Muscle layer of duodenum (tissue), 2 donors: ENCODE measurements at regions not wholly inside any gene's neighbourhood (a gene's known extent, or its start where the extent isn't known, plus 50 kb on each side); places are given as distances from the start of the nearest gene placed in this dataset.

Experiments used
- H3K27ac ChIP-seq: one replicate; pipeline ENCODE4 v1.7.0; 2013; ENCODE audit warnings: mild to moderate bottlenecking, low read length
- H3K27me3 ChIP-seq: one replicate; pipeline ENCODE4 v1.7.0; 2013; ENCODE audit warnings: low read depth, mild to moderate bottlenecking, control low read depth, low read length
- H3K36me3 ChIP-seq, 2 donors: one replicate each; pipeline ENCODE4 v1.7.0; 2013; ENCODE audit warnings: low read length in 2 of 2, control low read depth in 1 of 2, mild to moderate bottlenecking in 1 of 2; ENCODE audit not compliant: insufficient read depth in 2 of 2, control insufficient read depth in 1 of 2
- H3K4me1 ChIP-seq, 2 donors: one replicate each; pipeline ENCODE4 v1.7.0; 2013; ENCODE audit warnings: low read length in 2 of 2, mild to moderate bottlenecking in 2 of 2, control low read depth in 1 of 2, moderate library complexity in 1 of 2; ENCODE audit not compliant: insufficient read depth in 2 of 2, control insufficient read depth in 1 of 2
- H3K4me3 ChIP-seq, 2 donors: one replicate each; pipeline ENCODE4 v1.7.0; 2013; ENCODE audit warnings: low read length in 2 of 2, low read depth in 1 of 2, mild to moderate bottlenecking in 1 of 2
- H3K9me3 ChIP-seq, 2 donors: one replicate each; pipeline ENCODE4 v1.7.0; 2013; ENCODE audit warnings: low read length in 2 of 2, control low read depth in 1 of 2, mild to moderate bottlenecking in 1 of 2; ENCODE audit not compliant: control insufficient read depth in 1 of 2
- donor health status: healthy.

DNA sequence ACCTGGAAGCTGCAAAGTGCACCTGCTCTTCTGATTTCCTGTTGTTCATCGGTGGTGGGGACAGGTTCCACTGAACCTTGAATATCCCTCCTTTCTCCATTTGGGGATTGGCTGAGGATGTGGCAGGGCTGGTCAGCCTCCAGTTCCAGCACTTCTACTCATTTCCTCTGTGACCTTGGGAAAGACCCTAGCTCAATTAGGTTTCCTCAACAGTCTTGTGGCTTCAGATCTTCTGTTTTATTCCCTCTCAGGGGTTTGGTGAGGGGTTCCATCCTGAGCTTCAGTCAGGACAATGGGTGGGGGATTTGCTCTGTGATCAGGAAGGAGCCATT lies 317.1 kb upstream of the PROX1 start:
- Histone ChIP-seq H3K27ac (no peak overlapping the region), H3K27me3 (no peaks in the 10 kb centered on the region), H3K9me3 (no peaks in the 10 kb centered on the region), H3K4me3 (no peak overlapping the region), H3K4me1 (no peaks in the 10 kb centered on the region), H3K36me3 (no peaks in the 10 kb centered on the region)

DNA sequence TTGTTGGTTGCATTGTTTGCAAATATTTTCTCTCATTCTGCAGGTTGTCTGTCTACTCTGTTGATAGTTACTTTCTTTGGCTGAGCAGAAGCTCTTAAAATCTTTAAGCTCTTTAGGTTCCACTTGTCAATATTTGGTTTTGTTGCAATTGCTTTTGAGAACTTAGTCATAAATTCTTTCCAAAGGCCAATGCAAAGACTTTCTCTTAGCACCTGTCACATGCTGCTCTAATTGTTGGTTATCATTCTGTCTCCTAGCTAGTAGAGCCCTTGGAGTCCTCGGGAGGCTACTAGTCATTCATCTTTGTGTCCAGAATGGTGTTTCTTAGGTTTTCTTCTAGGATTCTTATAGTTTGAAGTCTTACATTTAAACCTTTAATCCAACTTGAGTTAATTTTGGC lies 312.7 kb upstream of the PROX1 start:
- Histone ChIP-seq H3K4me3 (no peak overlapping the region), H3K4me1 (no peaks in the 10 kb centered on the region), H3K27ac (no peak overlapping the region), H3K27me3 (no peaks in the 10 kb centered on the region), H3K9me3 (no peaks in the 10 kb centered on the region), H3K36me3 (no peaks in the 10 kb centered on the region)

DNA sequence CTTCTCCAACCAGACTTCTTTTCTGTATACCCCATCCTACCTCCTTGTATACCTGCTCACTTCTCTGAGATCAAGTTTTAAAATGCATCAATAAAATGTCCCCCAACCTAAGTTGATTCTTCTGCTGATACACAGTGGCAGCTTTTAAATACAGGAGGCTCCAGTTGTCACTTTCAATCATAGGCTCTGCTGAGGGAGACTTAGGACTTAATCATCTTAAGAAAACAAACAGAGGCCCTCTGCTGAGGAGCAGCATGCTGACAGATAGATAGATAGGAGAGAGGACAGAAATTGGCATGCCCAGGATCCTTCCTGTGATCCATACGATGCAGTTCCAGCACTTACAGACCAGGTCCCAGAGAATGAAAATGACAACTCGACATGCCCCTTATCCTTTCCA lies 311.0 kb upstream of the PROX1 start:
- H3K9me3 ChIP-seq, result no peaks in the 10 kb centered on the region
- no peak overlapping the region for H3K4me3 ChIP-seq
- no peaks in the 10 kb centered on the region for H3K4me1 ChIP-seq
- no peaks in the 10 kb centered on the region for H3K27me3 ChIP-seq
- no peak overlapping the region for H3K27ac ChIP-seq
- H3K36me3 ChIP-seq, result no peaks in the 10 kb centered on the region

DNA sequence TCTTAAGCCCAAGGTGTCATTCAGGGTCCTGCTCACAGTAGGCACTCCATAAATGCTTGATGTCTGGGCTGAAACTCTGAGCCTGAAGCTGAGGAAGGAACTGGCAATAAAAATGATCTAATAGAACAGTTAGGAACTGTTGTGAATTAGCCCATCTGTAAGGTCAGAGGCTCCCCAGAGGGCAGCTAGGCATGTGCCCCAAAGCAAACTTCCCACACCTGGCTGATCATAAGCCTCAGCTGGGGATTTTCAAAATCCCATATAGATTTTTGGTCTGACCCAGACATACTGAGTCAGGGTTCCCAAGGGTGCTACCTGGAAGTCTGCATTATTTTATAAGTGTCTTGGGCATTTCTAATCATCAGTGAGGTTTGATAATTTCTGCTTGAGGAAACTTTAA lies 309.4 kb upstream of the PROX1 start:
- Histone ChIP-seq H3K4me3 (no peak overlapping the region), H3K4me1 (no peaks in the 10 kb centered on the region), H3K9me3 (no peaks in the 10 kb centered on the region), H3K27me3 (no peaks in the 10 kb centered on the region), H3K36me3 (no peaks in the 10 kb centered on the region), H3K27ac (no peak overlapping the region)

DNA sequence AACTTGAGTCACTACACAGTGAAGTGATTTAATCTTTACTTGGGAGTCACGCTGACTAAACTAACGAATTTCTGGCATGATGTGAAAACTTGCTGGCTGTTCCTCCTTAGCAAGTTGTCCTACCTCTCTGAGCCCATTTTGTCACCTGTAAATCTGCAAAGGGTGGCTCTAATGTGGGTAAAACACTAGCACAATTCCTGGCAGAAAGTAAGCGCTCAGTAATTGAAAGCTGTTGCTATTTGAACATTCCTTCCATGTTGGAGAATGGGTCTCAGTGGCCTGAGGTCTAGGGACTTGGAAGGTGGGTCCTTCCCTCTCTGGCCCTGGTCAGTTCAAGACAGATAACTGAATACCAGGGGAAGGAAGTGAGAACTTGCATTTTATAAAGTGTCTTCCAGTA lies 309.0 kb upstream of the PROX1 start:
- Histone ChIP-seq H3K4me3 (no peak overlapping the region), H3K36me3 (no peaks in the 10 kb centered on the region), H3K27me3 (no peaks in the 10 kb centered on the region), H3K9me3 (no peaks in the 10 kb centered on the region), H3K27ac (no peak overlapping the region), H3K4me1 (no peaks in the 10 kb centered on the region)

DNA sequence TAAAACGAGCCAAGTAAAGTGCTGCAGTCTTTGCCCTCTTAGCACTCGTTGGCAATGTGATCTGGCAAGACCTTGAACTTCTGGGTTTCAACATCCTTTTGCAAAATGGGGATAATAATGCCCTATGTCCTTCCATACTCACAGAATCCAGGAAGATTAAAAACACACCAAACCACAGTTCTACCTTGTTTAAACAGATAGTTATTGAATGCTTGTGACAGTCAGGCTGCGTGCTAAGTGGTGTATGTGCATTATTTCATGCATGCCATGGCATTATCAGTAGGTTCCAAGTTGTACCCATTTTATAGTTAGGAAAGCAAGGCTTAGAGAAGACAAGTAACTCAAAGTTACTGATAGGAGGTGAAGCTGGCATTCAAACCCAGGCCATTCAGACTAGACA lies 308.6 kb upstream of the PROX1 start:
- no peaks in the 10 kb centered on the region for H3K9me3 ChIP-seq
- H3K27ac ChIP-seq, result no peak overlapping the region
- H3K4me3 ChIP-seq, result no peak overlapping the region
- H3K27me3 ChIP-seq, result no peaks in the 10 kb centered on the region
- H3K36me3 ChIP-seq, result no peaks in the 10 kb centered on the region
- H3K4me1 ChIP-seq, result no peaks in the 10 kb centered on the region

DNA sequence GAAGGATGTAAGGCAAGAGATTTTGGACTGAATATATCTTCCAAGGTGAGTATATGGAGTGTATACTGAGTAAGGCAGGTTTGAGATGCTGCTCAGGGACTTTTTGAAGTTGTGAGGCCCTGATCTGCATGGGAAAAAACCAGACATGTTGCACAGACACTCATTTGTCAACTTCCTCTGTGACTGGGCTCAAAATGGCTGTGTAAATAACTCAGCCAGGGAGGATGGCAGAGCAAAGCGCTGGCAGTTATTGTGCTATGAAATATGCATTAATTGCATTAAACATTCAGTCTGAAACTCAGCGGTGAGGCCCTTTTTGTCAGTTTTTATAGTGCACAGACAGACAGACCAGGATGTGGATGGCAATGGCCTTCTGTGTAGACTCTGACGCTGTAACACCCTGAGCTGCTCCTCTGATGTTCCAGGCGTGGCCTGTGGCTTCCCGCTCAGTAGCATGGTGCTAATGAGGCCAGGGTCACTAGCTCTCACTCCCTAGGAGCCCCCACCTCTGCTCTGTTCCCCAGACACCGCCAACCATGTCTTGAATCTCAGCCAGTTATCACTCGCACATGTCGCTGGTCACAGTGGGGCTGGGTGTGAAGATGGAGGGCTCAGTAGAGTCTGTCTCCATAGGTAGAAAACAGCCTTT lies 307.0 kb upstream of the PROX1 start:
- H3K27ac ChIP-seq, result no peak overlapping the region
- no peak overlapping the region for H3K4me3 ChIP-seq
- no peaks in the 10 kb centered on the region for H3K27me3 ChIP-seq
- no peaks in the 10 kb centered on the region for H3K36me3 ChIP-seq
- H3K4me1 ChIP-seq, result no peaks in the 10 kb centered on the region
- H3K9me3 ChIP-seq, result no peaks in the 10 kb centered on the region

DNA sequence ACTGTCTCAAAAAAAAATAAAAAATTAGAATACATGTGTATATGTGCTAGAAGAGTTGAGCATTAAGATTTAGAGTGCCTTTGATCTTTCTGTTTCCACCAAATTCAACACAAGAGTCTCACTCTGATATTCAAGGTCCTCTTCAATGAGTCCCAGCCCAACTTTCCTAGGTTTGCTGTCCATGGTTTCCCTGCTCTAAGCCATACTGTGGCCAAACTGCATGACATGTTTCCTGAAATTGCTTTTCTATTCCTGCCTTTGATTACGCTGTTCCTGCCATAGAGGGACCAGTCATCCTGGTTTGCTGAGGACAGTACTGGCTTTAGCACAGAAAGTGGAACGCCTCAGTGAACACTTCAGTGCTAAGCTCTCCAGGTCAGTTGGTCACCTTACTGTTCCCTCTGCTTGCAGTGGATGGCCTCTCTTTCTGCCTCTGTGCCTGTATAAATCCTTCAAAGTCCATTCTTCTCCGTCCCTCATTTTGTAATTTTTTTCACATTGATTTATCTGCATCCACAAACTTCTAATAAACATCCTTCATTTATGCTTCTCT lies 305.9 kb upstream of the PROX1 start:
- Histone ChIP-seq H3K27ac (no peak overlapping the region), H3K9me3 (no peaks in the 10 kb centered on the region), H3K4me3 (no peak overlapping the region), H3K36me3 (no peaks in the 10 kb centered on the region), H3K4me1 (no peaks in the 10 kb centered on the region), H3K27me3 (no peaks in the 10 kb centered on the region)

DNA sequence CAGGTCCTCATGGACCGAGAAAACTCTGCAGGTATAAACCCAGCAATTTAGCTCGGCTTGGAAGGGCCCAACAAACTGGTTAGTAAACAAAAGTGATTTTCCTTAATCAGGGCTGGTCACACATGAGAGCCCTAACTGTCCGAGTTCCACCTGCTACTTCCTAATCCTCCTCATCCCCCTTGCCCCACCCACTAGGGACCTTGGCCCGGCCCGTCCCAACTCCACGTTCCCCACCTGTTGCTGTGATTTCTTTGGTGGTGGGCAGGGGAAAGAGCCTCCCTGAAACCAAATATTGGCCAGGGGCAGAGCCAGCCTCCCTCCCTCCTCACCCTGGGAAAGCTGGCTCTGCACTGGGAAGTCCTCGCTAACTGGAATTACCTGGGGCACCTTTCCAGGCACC lies 304.2 kb upstream of the PROX1 start:
- H3K27me3 ChIP-seq, result no peaks in the 10 kb centered on the region
- no peaks in the 10 kb centered on the region for H3K36me3 ChIP-seq
- no peaks in the 10 kb centered on the region for H3K9me3 ChIP-seq
- H3K4me3 ChIP-seq, result no peak overlapping the region
- H3K4me1 ChIP-seq, result no peaks in the 10 kb centered on the region
- H3K27ac ChIP-seq, result no peak overlapping the region

DNA sequence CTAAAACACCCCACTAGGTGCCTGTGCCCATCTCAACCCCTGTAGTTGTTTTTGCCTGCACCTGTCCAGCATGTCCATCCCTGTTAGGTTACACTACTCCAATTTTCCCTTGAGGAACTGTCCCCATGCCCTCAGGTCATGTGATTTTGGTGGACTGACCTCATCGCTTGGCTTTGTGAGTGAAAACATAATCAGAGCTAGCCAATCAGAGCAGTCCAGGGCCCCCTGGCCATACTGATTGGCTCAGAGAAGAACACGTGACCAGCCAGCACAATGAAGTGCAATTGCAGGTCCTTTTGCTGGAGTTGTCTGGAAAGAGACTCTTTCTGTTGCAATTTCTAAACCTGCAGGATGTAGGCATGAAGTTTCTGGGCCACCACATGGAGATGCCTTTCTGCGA lies 303.3 kb upstream of the PROX1 start:
- Histone ChIP-seq H3K27me3 (no peaks in the 10 kb centered on the region), H3K36me3 (no peaks in the 10 kb centered on the region), H3K27ac (no peak overlapping the region), H3K4me3 (no peak overlapping the region), H3K9me3 (no peaks in the 10 kb centered on the region), H3K4me1 (no peaks in the 10 kb centered on the region)

DNA sequence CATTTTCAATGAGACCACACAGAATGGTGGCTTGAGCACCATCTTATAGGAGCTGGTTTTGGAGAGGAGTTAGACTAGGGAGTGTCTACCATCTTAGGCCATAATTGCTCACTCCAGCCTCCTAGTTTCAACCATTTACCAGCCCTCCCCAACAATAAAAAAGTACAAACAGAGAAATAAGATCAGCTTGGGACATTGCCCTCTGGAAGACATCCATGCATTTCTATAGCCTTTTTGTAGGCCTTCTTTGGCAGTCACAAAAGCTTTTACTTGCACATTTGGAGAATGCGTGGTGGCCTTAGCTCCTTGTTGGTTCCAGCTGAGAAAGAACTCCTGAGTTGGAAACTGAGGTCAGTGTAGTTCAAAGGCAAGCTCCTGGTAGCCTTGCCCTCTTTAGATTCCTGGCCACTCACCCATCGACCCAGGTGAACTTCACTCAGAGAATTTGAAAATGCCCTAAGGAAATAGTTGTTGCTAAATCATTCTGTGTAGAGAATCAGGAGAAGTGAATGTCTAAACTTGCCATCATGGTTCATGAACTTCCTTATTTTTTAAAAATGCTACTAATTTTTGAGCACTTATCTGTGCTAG lies 301.7 kb upstream of the PROX1 start:
- no peaks in the 10 kb centered on the region for H3K27me3 ChIP-seq
- H3K9me3 ChIP-seq, result no peaks in the 10 kb centered on the region
- H3K27ac ChIP-seq, result no peak overlapping the region
- H3K4me3 ChIP-seq, result no peak overlapping the region
- no peaks in the 10 kb centered on the region for H3K36me3 ChIP-seq
- no peaks in the 10 kb centered on the region for H3K4me1 ChIP-seq

DNA sequence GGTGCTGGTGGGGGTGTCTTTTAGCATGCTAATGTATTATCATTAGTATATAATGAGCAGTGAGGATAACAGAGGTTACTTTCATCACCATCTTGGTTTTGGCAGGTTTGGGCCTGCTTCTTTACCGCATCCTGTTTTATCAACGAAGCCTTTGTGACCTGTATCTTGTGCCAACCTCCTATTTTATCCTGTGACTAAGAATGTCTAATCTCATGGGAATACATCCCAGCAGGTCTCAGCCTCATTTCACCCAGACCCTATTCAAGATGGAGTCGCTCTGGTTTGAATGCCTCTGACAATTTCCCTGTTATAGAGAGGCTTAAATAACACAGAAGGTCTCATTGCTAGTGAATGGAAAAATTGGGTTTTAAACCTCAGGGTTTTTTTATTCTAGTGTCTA lies 300.8 kb upstream of the PROX1 start:
- H3K4me3 ChIP-seq, result no peak overlapping the region
- no peaks in the 10 kb centered on the region for H3K36me3 ChIP-seq
- H3K9me3 ChIP-seq, result no peaks in the 10 kb centered on the region
- no peaks in the 10 kb centered on the region for H3K4me1 ChIP-seq
- H3K27ac ChIP-seq, result no peak overlapping the region
- no peaks in the 10 kb centered on the region for H3K27me3 ChIP-seq
